GM19455 (cell line): ENCODE measurements at regions not wholly inside any gene's neighbourhood (a gene's known extent, or its start where the extent isn't known, plus 50 kb on each side); places are given as distances from the start of the nearest gene placed in this dataset.

Source experiments
- ATAC-seq: cut with Tn5 transposase; IDR thresholded peaks from one replicate; pipeline ENCODE4 v1.9.1; 2021; ENCODE audit not compliant: unreplicated experiment

DNA sequence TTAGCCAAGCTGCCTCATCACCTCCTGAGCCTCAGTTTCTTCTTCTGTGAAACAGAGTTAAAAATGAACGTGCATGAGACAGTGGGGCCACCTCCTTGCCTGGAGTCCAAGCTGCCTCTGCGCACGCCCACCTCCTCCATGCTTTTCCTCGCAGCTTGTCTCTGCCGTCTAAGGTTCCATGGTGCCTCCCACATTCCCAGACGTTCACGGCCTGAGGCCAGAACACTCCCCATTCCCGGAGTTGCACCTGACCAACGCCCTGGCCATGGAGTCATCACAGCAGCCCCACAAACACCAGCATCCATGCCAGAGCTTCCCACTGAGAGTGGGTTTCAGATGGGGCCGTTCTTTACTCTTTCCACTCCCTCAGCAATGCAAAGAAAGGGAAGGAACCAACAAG lies 183.0 kb upstream of the FOXF1 start:
- ATAC-seq, result no peak

DNA sequence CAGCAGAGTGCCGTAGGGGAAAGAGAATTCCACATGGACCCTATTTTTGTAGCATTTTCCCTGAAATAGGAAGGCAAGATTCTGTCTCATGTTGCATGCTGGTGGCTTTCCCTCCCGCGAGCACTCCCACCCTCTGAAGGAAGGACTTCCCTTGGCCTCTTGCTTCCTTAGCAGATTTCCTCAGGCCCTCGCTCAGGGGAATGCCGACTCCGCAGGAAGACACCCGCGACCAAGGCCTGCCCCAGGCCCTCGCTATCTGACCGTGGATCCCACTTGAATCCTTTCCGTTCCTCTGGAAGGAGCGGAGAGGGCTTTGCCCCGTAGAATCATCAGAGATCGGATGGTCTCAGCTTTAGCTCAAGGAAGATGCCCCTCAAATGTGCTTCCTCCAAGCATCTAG lies 179.4 kb upstream of the FOXF1 start:
- ATAC-seq, result no peak

DNA sequence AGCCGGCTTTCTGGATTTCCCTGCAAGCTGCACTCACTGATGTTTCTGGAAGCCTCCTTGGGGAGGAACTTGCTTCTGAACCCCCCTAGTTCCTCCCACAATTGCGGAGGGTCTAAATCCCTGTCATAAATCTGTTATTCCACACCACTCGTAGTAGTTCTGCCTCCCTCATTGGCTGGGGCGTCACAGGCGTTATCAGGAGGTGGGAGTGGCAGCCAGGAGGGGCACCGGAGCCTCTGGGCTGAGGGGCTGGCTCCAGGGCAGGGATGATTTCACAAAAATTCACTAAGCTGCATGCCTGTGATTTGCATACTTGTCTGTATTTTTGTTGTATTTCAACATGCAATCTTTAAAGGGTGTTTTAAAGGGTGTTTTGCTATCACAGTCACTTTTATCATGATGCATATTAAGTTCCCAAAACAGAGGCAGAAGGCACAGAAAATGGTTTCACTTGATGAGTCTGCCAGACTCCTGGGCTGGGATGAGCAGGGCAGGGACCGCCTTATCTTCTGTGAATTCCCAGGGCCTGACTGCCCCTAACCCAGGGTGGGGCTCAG lies 176.2 kb upstream of the FOXF1 start:
- no peak for ATAC-seq

DNA sequence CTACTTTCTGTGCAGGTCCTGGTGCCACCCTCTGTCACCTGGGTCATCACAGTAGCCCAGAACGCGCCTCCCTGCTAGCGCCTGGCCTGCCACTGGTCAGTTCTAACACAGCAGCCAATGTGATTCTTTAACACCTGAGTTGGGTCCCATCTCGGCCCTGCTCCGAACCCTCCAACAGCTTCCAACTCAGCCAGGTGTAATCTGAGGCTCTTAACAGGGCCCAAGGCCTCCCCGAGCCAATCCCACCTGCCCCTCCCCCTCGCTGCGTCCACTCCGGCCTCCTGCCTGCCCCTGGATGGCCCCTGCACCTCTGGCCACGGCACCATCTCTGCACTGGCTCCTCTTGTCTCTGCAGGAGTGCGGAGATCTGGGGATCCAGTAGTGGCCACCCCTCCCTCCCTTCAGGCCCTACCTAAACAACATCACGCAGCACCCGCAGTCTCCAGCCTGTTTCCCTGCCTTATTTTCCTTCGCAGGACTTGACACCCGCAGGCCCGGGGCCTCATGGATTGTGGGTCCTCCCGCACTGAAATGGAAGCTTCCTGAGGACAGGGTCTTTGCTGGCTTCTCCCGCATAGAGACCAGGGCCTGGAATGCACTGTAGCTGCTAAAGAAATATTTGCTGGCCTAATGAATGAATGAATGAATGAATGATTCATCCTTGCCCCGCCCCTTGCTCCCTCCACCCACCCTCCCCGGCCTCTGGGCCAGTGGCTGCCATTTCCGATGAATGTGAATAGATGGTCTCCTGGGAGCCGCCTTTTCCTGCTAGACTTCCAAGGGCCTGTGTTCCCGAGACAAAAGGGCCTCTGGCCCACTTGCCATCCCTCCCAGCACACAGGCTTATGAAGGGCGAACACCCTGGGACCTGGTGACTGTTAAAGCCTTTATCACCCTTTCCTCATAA lies 174.8 kb upstream of the FOXF1 start:
- ATAC-seq, result no peak

DNA sequence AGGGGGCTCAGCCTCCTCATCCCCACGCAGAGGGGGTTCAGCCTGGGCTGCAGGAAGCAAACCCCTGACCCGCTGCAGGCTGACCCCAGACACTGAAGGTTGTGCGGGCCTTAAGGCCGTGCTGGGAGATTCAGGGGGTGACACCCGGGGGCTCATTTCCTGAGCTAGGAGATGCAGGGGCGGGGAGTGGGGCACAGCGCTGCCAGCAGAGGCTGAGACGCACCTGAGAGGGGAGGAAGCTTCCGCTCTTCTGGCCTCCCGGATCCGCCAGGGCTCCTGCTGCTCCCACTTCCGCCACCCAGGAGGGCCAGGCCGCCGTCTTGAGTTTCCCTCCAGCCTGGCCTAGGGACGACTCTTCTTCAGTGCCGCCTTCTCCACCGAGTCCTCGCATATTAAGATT lies 173.2 kb upstream of the FOXF1 start:
- ATAC-seq, result no peak

DNA sequence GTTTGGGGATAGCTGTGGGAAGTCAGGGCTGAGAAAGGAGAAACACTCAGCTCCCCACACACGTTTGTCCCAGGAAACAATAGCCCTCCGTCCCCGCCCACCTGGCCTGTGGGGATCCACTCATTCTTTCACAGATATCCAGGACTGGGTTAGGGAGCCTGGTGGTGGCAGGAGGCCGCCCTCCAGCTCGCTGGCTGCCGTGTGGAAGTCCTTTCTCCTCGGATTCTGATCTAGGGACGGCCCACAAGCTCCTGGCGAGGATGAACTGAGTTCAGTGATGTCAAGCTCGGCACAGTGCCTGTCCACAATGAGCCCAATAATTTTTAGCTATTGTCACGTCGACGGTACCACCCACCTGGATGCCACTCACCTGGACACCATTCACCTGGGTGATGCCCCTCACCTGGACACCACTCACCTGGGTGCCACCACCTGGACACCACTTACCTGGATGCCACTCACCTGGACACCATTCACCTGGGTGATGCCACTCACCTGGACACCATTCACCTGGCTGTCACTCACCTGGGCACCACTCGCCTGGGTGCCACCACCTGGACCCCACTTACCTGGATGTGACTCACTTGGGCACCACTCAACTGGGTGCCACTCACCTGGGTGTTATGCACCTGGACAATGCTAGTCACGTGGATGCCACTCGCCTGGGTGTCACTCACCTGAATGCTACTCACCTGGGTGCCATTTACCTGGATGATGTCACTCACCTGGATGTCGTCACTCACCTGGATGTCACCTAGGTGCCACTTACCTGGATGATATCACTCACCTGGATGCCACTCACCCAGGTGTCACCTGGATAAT lies 172.5 kb upstream of the FOXF1 start:
- no peak for ATAC-seq

DNA sequence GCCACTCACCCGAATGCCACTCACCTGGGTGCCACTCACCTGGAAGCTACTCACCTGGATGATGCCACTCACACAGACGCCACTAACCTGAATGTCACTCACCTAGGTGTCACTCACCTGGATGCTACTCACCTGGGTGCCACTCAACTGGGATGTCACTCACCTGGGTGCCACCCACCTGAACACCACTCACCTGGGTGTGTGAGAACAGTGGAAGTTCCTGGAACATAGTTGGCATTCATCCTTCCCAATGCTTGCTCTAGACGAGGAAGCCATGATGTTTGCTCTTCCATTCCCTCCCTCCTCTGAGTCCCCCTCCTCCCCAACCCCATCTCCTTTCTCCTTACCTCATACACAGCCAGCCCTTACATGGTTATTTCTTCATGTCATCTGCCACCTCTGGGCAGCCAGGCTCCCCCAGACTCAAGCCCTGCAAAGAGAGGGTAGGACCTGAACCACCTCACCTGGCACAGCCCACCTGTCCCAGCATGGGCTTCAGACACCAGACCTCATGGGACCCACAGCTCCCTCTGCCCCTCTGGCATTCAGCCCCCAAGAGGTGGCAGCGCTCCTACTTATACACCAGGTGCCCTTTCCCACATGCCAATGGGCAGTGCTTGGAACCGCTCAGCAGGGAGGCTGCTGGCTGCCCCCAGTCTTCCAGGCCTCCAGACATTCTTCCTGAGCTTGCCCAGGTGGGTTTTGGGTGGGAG lies 171.8 kb upstream of the FOXF1 start:
- no peak for ATAC-seq

DNA sequence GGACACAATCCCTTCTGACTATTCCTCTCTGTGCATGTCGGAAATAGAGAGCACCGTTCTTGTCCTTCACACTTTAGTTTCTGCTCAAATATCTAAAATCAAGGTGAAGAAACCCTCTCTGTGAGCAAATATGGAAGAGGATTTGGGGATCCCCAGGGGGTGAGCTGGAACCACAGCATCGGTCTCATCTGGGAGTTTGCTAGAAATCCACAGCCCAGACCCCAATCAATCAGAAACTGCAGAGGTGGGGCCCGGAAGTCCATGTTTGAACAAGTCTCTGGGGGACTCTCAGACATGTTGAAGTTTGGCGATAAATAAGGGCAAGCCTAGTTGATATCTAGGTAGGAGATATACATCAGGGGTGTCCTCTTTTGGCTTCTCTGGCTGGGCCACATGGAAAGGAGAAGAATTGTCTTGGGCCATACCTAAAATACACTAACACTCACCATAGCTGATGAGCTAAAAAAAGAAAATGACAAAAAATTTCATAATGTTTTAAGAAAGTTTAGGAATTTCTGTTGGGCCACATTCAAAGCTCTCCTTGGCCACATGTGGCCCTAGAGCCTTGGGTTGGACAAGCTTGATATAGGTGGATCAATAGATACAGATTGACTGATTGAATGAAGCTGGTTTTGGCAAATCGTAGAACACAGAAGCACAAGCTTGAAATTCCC lies 168.0 kb upstream of the FOXF1 start:
- no peak for ATAC-seq

DNA sequence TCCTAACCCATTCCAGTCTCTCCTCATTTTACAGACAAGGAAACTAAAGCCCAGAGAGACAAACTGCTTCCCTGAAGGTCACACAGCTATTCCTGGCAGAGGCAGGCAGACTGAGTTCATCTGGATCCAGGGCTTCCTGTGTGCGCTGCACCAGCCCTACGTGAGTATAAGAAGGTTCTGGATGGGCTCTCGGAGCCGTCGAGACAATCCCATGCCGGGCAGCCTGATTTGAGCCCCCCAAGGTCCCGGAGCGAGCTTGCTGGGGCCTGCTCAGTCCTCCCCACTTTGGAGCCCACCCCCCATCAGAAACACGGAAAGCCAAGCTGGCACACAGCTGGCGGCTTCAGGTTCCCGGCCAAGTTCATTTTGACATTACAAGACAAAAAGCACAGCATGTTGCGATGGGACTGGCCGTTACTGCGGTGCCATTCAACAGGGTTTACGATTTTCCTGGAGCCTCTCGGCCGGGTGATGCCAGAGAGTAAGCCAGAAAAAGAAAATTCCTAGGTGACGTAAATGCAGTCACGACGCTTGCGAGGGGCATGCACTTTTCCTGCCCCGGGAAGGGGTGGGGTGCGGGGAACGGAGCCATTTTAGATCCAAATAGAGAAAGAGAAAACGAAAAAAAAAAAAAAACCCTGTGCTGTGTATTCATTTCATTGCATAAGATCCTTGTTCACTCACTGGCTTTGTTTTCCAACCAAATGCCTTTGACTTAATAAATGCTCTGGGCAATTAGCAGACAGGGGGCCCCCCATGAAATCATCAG lies 167.1 kb upstream of the FOXF1 start:
- no peak for ATAC-seq

DNA sequence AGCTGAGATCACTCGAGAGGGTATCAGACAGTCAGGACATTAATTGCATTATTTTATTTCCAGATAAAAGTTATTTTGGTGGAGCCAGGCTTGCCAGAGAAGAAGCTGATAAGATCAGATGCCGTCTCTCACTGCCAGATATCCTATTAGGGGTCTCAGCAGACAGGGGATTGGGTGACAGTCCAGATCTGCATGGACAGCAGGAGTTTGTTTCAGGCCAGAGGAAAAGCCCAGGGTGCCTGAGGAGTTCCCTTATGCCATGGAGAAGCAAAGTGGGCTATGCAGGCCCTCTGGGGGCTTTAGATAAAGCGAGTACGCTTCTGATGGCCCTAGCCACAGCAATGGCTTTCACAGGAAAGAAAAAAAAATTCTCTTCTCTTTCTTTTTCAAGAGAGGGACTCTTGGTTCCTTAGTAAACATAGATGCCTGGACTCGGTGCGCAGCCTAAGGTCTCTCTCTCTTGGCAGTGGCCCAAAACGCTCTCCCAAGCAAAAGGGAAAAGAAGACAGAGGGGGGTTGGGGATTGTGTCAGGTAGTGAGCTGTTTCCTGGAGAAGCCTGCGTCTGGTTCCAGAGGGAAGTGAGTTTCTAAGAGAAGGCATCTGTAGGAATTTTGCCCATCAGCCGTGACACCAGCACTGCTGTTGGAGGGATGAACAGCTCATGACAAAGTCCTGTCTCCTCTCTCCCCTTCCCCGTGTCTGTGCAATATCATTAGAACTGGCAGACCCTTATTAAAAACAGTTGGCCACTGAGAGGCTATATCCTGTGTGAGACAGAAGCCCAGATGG lies 166.3 kb upstream of the FOXF1 start:
- ATAC-seq, result no peak

DNA sequence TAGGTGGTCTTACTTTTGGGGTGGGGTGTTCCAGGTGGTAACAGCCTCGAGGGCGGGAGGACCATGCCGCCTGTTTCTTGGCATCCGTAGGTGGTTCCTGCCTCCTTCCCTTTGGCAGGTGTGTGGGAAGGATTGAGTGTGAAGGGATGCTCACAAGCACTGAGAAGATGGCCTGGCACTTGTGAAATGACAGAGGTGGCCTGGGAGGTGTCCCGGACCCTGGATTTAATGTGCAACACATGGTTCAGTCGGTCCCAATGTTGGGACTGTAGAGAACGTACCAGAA lies 165.8 kb upstream of the FOXF1 start:
- no peak for ATAC-seq

DNA sequence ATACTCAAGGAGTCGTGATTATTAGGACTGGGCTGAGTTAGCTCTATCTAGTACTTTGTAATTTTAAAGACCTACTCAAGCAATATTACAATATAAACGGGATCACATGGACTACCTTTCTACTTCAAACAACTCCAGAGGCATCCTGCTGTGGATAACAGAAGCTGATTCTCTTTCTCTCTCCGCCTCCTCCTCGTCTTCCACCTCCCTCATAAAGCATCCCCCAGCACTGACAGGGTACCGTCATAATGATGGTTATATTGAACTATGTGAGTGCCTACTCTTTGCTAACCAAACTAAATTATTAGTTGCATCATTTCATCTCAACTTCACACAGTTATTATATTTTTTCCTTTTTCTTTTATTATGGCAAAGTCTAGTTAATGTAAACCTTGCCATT lies 165.4 kb upstream of the FOXF1 start:
- ATAC-seq, result no peak

DNA sequence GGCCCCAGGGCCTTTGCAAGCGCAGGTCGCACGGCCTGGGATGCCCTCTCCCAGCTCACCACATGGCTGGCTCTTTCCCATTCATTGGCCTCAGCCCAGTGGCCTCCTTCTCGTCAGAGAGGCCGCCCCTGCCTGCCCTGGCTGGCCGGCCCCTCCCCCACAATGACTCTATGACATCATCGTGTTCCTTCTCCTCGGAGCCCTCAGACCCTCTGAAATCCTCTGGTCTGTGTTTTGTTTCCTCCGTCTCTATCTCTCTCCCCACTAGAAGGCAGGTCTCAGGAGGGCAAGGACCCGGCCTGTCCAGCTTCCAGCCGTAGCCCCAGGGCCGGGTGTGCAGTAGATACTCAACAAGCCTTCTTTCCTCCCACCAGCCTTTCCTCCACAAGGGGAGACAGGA lies 164.8 kb upstream of the FOXF1 start:
- ATAC-seq, result no peak

DNA sequence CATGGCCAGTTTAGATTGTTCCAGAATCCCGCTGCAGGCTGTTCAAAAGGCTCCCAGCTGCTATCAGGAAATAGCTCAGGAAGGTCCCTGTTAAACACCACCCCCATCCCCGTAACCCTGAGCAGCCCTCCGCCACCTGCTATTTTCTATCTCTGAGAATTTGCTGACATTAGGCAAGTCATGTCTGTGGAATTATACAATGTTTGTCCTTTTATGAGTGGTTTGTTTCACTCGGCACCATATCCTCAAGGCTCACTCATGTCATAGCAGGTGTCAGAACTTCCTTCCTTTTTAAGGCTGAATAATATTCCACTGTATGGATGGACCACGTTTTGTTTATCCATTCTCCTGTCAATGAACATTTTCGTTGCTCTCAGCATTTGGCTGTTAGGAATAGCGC lies 164.3 kb upstream of the FOXF1 start:
- ATAC-seq, result no peak

DNA sequence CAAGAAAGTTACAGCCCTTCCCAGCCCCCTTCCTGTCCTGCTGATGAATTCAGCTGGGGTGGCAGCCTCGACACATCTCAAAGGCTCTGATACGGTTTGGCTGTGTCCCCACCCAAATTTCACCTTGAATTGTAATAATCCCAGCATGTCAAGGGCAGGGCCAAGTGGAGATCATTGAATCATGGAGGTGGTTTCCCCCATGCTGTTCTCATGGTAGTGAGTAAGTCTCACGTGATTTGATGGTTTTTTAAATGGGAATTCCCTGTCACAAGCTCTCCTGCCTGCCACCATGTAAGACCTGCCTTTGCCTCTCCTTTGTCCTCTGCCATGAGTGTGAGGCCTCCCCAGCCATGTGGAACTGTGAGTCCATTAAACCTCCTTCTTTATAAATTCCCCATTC lies 163.2 kb upstream of the FOXF1 start:
- ATAC-seq, result no peak

DNA sequence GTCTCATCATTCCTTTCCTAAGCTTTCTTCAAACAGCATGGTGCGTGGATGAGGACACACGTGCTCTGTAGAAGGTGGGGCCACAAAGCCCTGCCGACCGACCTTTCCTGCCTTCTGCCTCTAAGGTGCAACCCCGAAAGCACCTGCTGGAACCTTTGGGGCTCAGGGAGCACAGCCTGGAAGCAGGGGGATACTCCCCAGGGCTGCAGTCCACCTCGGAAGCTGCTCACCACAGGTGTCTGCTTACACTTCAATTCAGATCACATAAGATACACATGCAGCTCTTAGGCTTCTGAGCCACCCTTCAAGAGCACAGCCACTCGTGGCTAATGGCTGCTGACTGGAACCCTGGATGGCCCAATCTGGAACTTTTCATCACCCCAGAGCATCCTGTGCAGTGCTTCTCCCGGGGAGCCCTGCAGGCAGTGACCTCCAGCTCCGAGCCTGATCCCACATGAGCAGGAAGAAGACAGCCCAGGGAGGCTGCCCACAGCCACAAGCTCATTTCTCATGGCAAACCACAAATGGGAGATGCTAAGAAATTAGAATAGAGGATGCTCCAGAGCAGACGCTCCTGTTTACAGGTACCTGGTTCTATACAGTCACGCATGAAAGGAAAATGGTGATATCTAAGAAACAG lies 162.3 kb upstream of the FOXF1 start:
- no peak for ATAC-seq

DNA sequence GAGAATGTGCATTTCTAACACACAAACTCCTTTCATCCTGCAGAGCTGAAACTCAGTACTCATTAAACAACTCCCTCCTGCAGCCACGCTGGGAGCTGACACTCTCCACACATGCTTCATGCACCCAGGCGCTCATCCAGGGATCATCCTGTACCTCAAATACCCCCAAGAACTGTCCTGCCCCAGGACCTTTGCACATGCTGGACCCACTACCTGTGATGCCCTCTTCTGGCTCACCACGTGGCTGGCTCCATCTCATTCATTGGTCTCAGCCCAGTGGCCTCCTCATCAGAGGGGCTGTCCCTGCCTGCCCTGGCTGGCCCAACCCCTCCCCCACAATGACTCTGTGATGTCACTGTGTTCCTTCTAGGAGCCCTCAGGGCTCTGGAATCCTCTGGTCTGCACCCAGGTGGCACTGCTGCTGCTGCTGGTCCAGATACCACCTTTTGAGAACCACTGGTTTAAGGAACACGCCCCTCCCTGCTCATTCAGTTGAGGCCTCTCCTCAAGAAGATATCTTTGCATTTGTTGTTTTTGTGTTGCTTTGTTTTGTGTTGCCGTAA lies 160.9 kb upstream of the FOXF1 start:
- ATAC-seq, result no peak

DNA sequence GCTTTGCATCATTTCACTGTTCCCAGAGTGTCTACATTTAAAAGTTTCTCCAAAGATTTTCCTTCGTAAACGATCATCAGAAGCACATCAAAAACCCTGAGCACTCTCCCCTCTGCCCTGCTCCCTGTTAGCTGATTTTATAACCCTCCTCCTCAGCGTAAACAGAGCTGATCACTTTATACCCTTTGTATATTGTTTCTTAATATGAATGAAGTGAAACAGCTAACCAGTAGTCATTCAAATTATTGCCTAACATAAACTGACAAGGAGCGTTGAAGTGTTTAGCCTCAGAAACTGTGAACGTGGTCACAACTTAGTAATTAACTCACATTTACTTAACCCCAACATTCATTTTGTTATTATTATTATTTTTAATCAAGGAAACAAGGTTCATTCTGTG lies 160.0 kb upstream of the FOXF1 start:
- ATAC-seq, result no peak
